ENCODE measurements at regions not wholly inside any gene's neighbourhood (a gene's known extent, or its start where the extent isn't known, plus 50 kb on each side); places are given as distances from the start of the nearest gene placed in this dataset.

GRCh38 chr11:25515576-25515975 is 816.4 kb upstream of the ANO3 start:
- no peak for TF ChIP-seq POLR2A (IDR thresholded peaks at IDR 0.05)
- no peak for TF ChIP-seq CTCF (IDR thresholded peaks at IDR 0.05)
- DNase-seq (ENCODE audit: low spot score in 2 of 2), result no peak
- intact Hi-C loops (cut with DNase I; ENCODE audit: low total_unique reads), result no loop called here
- H3K4me3 ChIP-seq (ENCODE audit: low read depth, poor library complexity, severe bottlenecking), result no peak overlapping the region
- WGBS, 2 donors, result 93 to 95% methylated on average over 13 of the region's 13 CpGs

GRCh38 chr11:25520459-25520858 is 811.5 kb upstream of the ANO3 start:
- intact Hi-C loops (cut with DNase I; ENCODE audit: low total_unique reads), result no loop called here
- TF ChIP-seq POLR2A (IDR thresholded peaks at IDR 0.05) (no peak), CTCF (IDR thresholded peaks at IDR 0.05) (no peak)
- H3K4me3 ChIP-seq (ENCODE audit: low read depth, poor library complexity, severe bottlenecking), result no peak overlapping the region
- DNase-seq (ENCODE audit: low spot score in 2 of 2), result no peak

- intact Hi-C loops (cut with DNase I; ENCODE audit: low total_unique reads), result no loop called here
- WGBS, 2 donors, result 57 to 66% methylated on average over 2 of the region's 2 CpGs
- no peak for TF ChIP-seq POLR2A (IDR thresholded peaks at IDR 0.05)
- TF ChIP-seq CTCF (IDR thresholded peaks at IDR 0.05), result no peak
- no peak for DNase-seq (ENCODE audit: low spot score in 2 of 2)
- no peak overlapping the region for H3K4me3 ChIP-seq (ENCODE audit: low read depth, poor library complexity, severe bottlenecking)
Observed at GRCh38 chr11:25527841-25528240, 804.1 kb upstream of the ANO3 start.

- no peak for TF ChIP-seq POLR2A (IDR thresholded peaks at IDR 0.05)
- no peak for TF ChIP-seq CTCF (IDR thresholded peaks at IDR 0.05)
- WGBS, 2 donors, result 79 to 87% methylated on average over 1 of the region's 1 CpG
- intact Hi-C loops (cut with DNase I; ENCODE audit: low total_unique reads), result no loop called here
- H3K4me3 ChIP-seq (ENCODE audit: low read depth, poor library complexity, severe bottlenecking), result no peak overlapping the region
- DNase-seq (ENCODE audit: low spot score in 2 of 2), result no peak
Observed at GRCh38 chr11:25529572-25529971, 802.4 kb upstream of the ANO3 start.

- DNase-seq (ENCODE audit: low spot score in 2 of 2), result peak; percentile 46 to 85
- WGBS, 2 donors, result 23 to 35% methylated on average over 4 of the region's 4 CpGs
- no peak for TF ChIP-seq POLR2A (IDR thresholded peaks at IDR 0.05)
- TF ChIP-seq CTCF (IDR thresholded peaks at IDR 0.05), result no peak
- no peak overlapping the region for H3K4me3 ChIP-seq (ENCODE audit: low read depth, poor library complexity, severe bottlenecking)
- intact Hi-C loops (cut with DNase I; ENCODE audit: low total_unique reads), result no loop called here
Observed at GRCh38 chr11:25535467-25536272, 796.3 kb upstream of the ANO3 start.

- TF ChIP-seq POLR2A (IDR thresholded peaks at IDR 0.05) (no peak), CTCF (IDR thresholded peaks at IDR 0.05) (no peak)
- 34% methylated on average over 3 of the region's 3 CpGs for WGBS, 2 donors
- intact Hi-C loops (cut with DNase I; ENCODE audit: low total_unique reads), result no loop called here
- no peak overlapping the region for H3K4me3 ChIP-seq (ENCODE audit: low read depth, poor library complexity, severe bottlenecking)
- DNase-seq (ENCODE audit: low spot score in 2 of 2), result no peak
Observed at GRCh38 chr11:25536289-25536688, 795.6 kb upstream of the ANO3 start.
